GM12872 (cell line): ENCODE measurements at regions not wholly inside any gene's neighbourhood (a gene's known extent, or its start where the extent isn't known, plus 50 kb on each side); places are given as distances from the start of the nearest gene placed in this dataset.

Source experiments
- TF ChIP-seq, protein P1 (sequence below): IDR thresholded peaks from 3 replicates; pipeline ENCODE4 v1.5.1; 2011; ENCODE audit warnings: low read depth, mild to moderate bottlenecking, low read length, moderate library complexity; ENCODE audit not compliant: insufficient read depth

DNA sequence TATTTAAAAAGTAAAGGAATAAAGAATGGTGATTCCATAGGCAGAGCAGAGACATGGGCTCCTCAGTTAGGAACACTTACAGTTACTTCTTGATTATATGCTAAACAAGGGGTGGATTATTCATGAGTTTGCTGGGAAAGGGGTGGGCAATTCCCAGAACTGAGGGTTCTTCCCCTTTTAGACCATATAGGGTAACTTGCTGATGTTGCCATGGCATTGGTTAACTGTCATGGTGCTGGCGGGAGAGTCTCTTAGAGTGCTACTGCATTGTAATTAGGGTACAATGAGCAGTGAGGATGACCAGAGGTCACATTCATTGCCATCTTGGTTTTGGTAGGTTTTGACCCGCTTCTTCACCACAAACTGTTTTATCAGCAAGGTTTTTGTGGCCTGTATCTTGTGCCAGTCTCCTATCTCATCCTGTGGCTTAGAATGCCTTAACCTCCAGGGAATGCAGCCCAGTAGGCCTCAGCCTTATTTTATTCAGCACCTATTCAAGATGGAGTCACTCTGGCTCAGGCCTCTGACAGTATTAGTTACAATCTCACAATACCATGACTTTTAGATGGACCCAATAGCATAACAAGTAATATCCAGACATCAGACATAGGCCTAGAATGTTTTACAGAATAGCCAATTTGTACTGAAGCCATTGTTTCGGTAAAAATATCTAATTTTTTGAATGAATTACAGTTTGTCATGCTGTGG is 106.8 kb downstream of the ZBTB18 start:
- TF ChIP-seq, protein P1, sequence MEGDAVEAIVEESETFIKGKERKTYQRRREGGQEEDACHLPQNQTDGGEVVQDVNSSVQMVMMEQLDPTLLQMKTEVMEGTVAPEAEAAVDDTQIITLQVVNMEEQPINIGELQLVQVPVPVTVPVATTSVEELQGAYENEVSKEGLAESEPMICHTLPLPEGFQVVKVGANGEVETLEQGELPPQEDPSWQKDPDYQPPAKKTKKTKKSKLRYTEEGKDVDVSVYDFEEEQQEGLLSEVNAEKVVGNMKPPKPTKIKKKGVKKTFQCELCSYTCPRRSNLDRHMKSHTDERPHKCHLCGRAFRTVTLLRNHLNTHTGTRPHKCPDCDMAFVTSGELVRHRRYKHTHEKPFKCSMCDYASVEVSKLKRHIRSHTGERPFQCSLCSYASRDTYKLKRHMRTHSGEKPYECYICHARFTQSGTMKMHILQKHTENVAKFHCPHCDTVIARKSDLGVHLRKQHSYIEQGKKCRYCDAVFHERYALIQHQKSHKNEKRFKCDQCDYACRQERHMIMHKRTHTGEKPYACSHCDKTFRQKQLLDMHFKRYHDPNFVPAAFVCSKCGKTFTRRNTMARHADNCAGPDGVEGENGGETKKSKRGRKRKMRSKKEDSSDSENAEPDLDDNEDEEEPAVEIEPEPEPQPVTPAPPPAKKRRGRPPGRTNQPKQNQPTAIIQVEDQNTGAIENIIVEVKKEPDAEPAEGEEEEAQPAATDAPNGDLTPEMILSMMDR = no peak

DNA sequence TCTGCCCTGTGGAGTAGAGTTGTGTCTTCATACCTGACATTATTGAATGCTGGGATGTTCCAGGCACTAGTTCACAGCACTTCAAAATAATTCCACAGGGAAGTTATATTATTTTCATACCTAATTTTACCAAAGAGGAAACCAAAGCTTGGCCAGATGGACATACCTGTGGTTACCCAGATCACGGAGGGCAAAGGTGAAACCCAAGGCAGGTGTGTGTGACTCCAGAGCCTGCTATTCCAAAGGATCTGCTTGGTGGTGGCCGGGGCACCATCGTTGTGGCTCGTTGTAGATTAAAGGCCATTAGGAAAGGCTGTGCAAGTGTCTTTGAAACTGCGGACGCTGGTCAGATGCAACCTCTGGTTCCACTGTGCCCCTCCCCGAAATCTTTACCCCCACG is 108.6 kb downstream of the ZBTB18 start:
- TF ChIP-seq, protein P1 = no peak

DNA sequence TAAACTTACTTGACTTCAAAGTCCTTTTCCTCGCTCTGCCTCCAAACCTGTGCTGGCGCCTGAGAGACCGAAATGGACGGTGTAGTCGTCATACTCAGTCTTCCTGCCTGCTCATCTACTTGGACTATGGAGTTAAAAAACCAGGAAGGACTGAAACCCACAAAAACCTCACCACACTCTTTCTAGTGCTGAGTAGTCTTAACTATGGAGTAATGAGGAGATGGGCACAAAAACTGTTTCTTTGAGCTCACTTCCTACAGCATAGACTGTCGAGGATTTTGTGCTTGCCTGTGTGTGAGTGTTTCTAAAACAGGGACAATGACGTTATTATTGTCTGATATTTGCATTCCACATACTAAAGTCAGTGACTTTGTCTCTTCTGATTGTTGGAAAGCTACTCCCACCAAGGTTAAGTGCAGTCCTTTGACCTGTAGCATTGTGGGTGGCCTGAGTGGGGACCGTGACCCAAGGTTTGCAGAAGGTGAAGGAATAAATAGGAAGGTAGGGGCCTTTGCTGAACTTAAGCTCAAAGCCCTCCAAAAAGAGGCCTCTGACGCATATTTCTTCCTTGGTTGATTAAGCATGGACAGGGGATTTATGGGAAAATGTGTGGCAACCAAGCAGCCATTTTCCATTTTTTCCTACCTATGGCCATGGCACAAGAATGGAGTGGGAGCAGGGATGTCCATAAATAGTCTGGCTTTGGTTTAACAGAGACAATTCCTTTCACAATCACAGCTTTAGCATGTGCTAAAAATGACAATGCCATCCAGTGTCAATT is 109.6 kb downstream of the ZBTB18 start:
- TF ChIP-seq, protein P1 = no peak

DNA sequence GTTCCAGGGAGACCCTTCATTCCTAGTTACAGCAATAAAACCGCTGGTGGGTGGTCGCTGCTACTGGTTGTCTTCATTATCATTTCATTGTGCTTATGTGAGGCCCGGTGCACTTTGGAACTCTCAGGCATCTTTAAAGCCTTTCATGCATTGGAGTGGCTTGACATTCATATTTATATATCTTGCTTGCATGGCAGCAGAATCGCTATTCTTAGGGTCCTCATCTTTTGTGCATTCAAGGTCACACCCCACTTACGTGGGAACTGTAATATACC is 110.1 kb downstream of the ZBTB18 start:
- TF ChIP-seq, protein P1 = no peak

DNA sequence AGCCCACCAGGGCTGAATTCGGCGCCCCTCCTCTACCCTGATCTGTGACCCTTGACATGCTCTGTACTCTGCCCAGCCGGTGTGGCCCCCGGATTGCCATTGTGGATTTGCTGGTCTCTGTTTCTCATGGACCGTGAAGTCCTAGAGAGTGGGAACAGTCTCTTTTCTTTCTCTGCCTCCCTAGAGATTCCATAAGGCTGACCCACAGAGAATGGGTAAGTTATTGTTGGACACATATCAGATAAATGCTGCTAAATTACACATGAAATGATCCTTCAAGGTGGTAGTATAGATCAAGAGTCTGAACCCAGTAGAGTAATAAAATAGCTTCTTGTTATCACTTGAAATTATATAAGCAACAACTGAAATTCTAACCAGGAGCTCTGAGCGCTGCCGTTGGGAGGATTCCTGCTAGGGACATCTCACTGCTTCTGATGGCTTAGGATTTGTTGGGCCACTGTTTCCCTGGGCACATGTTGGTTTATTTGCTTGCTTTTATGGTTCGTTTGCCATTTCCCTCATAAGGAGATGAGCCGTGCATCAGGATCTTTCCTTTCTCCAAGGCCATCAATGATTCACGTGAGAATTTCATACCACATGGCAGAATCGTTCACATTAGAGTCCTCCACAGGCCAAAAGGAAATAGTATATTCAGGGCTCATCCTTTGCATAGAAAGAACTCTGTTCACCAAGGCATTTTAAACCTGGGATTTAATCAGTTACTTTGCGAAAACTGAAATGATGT is 111.9 kb downstream of the ZBTB18 start:
- TF ChIP-seq, protein P1 = no peak

DNA sequence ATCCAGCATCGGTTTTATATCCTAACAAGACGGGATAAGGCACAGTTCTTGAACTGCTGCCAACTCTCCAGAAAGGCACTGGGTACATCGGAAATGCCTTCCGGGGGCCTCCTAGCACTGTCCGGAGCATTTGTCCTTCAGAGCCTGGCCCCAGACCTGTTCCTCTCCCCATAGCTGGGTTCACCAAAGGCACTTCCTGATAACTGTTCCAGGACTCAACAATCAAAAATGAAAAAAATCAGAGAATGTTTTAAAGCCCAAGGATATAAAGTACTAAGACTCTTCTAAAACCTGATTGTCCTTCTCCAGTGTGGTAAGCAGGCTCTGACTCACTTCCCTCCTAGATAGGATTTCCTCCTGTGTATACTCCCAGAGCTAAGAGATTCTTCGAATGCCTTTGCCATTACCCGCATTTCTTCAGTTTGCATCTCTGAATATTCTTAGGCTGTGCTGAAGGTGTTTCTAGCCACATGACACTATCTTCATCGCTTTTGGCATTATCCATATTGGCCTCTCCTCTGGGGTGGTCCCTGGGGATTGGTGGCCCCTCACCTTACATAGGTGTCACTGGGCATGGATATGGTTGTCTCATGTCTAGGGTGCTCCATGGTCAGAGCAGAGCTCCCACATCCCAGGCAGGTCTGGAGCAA is 112.9 kb downstream of the ZBTB18 start:
- TF ChIP-seq, protein P1 = no peak

DNA sequence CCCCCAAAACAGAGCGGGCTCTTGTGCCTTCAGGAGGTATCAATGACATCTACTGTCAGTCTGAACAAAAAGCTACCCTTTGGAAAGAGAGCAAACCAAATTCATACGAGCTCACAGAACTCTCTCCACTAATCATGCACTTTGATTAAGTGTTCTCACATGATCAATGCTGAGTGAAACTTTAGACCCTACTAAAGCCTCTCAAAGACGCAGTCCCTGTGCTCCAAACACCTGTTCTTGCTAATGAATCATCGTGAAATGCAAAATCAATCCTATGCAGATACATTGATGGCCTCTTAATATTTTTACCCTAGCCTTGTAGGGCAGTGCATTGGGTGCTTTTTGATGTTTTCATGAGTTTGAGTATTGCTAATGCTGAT is 113.4 kb downstream of the ZBTB18 start:
- TF ChIP-seq, protein P1 = no peak
